DND-41 (cell line): ENCODE measurements at regions not wholly inside any gene's neighbourhood (a gene's known extent, or its start where the extent isn't known, plus 50 kb on each side); places are given as distances from the start of the nearest gene placed in this dataset.

Experiments used
- ATAC-seq: fragments of 200-7000 bp; cut with Tn5 transposase; 3 replicates; pipeline ENCODE4 v1.9.1; 2021; ENCODE audit warnings: low read depth; ENCODE audit not compliant: insufficient read depth
- DNase-seq: peaks from one replicate; pipeline ENCODE4 v3.0.0-alpha.2; 2020
- H2AFZ ChIP-seq: 2 replicates; pipeline ENCODE4 v1.6.0; 2012; ENCODE audit warnings: low read depth, low read length
- H3K27ac ChIP-seq: 2 replicates; pipeline ENCODE4 v1.5.1; 2012; ENCODE audit warnings: low read length, inconsistent platforms
- H3K27me3 ChIP-seq: fragments of 200-600 bp; sonication (generic); 2 replicates; pipeline ENCODE4 v1.6.0; 2012; ENCODE audit warnings: low read length, mild to moderate bottlenecking, inconsistent platforms; ENCODE audit not compliant: insufficient read depth, poor library complexity
- H3K36me3 ChIP-seq: 2 replicates; pipeline ENCODE4 v1.5.1; 2012; ENCODE audit warnings: low read length, inconsistent platforms; ENCODE audit not compliant: insufficient read depth
- H3K4me1 ChIP-seq: 2 replicates; pipeline ENCODE4 v1.5.1; 2012; ENCODE audit warnings: mild to moderate bottlenecking, low read length; ENCODE audit not compliant: insufficient read depth
- H3K4me2 ChIP-seq: 2 replicates; pipeline ENCODE4 v1.6.0; 2012; ENCODE audit warnings: mild to moderate bottlenecking, moderate library complexity, low read length, inconsistent platforms; ENCODE audit not compliant: insufficient read depth
- H3K4me3 ChIP-seq, 2 experiments: fragments of 200-600 bp in 1 of 2; shearing (Covaris generic) in 1 of 2; 2 replicates each; pipeline ENCODE4 v1.5.1; 2012 to 2016; ENCODE audit warnings: inconsistent platforms in 2 of 2, low read length in 2 of 2, mild to moderate bottlenecking in 2 of 2, low read depth in 1 of 2, moderate library complexity in 1 of 2
- H3K79me2 ChIP-seq: 2 replicates; pipeline ENCODE4 v1.6.0; 2012; ENCODE audit warnings: low read length, inconsistent platforms; ENCODE audit not compliant: insufficient read depth
- H3K9ac ChIP-seq: 2 replicates; pipeline ENCODE4 v1.6.0; 2012; ENCODE audit warnings: low read depth, mild to moderate bottlenecking, inconsistent platforms, low read length, moderate library complexity
- H3K9me3 ChIP-seq: 2 replicates; pipeline ENCODE4 v1.5.1; 2012; ENCODE audit warnings: low read length, moderate library complexity, mild to moderate bottlenecking, inconsistent platforms; ENCODE audit not compliant: insufficient read depth, severe bottlenecking
- H4K20me1 ChIP-seq: 2 replicates; pipeline ENCODE4 v1.6.0; 2012; ENCODE audit warnings: low read length; ENCODE audit not compliant: insufficient read depth
- EZH2 ChIP-seq: IDR thresholded peaks from 3 replicates; pipeline ENCODE4 v1.6.1; 2012; ENCODE audit warnings: borderline replicate concordance, low read depth, mild to moderate bottlenecking, moderate library complexity, low read length, inconsistent platforms; ENCODE audit not compliant: severe bottlenecking
- TF ChIP-seq, protein P1 (sequence below): IDR thresholded peaks from 2 replicates; pipeline ENCODE4 v1.5.1; 2012; ENCODE audit warnings: borderline replicate concordance, low read length, moderate library complexity, mild to moderate bottlenecking; ENCODE audit not compliant: poor library complexity, severe bottlenecking; ENCODE audit errors: extremely low read depth

DNA sequence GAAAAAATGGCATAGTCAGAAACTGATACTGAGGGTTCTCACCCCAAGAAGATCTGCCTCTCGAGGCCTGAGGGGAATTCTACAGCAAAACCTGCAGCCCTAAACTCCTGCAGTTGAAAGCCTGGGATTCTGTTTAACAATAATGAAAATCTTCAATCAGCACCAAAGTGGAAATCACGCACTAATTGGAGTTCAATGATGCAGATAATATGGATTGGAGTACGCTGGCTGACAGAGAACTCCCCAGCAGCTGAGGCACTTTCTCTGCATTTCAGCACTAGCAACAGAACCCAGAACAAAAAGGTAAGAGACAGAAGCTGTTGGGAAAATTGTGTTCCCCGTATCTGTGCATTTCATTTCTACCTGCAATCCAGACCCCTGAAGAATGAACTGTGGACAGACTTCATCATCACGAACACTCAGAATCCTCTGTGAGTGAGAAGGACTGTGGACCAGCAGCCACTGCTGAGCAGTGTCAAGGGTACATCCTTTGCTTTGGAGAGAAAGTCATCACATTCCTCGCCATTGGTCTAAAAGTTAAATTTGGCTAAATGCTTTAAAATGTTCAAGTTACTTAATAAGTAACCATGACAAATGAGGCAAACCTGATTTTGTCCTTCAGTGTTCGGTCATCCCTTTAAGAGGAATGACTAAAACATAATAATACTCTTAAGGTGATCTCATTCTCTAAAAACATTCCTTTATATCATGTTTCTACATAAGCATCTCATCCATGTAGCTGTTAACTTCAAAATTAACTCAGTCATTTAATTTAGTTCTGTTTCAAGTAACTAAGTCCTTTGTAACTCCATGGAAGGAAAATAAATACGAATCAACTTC is 126.1 kb downstream of the GAS1 start:
- Histone ChIP-seq H3K4me1 (no peaks in the 10 kb centered on the region), H3K79me2 (no peaks in the 10 kb centered on the region), H4K20me1 (no peaks in the 10 kb centered on the region), H3K9ac (no peak overlapping the region), H3K27ac (no peak overlapping the region), H3K27me3 (no peaks in the 10 kb centered on the region), H2AFZ (no peak overlapping the region), H3K4me2 (no peak overlapping the region), H3K4me3 (no peak overlapping the region), H3K36me3 (no peaks in the 10 kb centered on the region), H3K9me3 (peaks cover 15% of the 10 kb centered on the region)
- ATAC-seq = no peak
- DNase-seq = no peak
- TF ChIP-seq, protein P1, sequence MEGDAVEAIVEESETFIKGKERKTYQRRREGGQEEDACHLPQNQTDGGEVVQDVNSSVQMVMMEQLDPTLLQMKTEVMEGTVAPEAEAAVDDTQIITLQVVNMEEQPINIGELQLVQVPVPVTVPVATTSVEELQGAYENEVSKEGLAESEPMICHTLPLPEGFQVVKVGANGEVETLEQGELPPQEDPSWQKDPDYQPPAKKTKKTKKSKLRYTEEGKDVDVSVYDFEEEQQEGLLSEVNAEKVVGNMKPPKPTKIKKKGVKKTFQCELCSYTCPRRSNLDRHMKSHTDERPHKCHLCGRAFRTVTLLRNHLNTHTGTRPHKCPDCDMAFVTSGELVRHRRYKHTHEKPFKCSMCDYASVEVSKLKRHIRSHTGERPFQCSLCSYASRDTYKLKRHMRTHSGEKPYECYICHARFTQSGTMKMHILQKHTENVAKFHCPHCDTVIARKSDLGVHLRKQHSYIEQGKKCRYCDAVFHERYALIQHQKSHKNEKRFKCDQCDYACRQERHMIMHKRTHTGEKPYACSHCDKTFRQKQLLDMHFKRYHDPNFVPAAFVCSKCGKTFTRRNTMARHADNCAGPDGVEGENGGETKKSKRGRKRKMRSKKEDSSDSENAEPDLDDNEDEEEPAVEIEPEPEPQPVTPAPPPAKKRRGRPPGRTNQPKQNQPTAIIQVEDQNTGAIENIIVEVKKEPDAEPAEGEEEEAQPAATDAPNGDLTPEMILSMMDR = no peak
- no peak for TF ChIP-seq EZH2

GRCh38 chr9:86819552-86819951 is 127.8 kb downstream of the GAS1 start:
- H3K27ac ChIP-seq = no peak overlapping the region
- ATAC-seq = no peak
- TF ChIP-seq EZH2 = no peak
- TF ChIP-seq, protein P1 = no peak
- no peaks in the 10 kb centered on the region for H3K36me3 ChIP-seq
- no peak overlapping the region for H3K4me3 ChIP-seq
- H3K9me3 ChIP-seq = peaks cover 15% of the 10 kb centered on the region
- H4K20me1 ChIP-seq = no peaks in the 10 kb centered on the region
- H2AFZ ChIP-seq = no peak overlapping the region
- H3K79me2 ChIP-seq = no peaks in the 10 kb centered on the region
- no peaks in the 10 kb centered on the region for H3K4me1 ChIP-seq
- no peak overlapping the region for H3K9ac ChIP-seq
- H3K4me2 ChIP-seq = no peak overlapping the region
- DNase-seq = no peak
- no peaks in the 10 kb centered on the region for H3K27me3 ChIP-seq

DNA sequence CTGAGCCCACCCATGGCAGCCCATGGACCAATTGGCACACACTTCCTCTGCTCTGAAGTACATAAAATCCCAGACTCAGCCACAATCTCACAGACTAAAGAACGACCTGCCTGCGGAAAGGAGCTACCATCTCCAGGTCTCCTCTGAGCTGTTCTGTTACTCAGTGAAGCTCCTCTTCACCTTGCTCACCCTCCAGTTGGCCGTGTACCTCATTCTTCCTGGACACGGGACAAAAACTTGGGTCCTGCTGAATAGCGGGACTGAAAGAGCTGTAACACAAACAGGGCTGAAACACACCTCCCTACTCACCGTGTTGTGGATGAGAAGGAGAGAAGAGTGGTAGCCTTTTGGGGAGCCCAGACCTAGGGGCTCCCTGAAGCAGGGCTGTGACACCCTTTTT is 128.7 kb downstream of the GAS1 start:
- Histone ChIP-seq H2AFZ (no peak overlapping the region), H4K20me1 (no peaks in the 10 kb centered on the region), H3K9me3 (peaks cover 15% of the 10 kb centered on the region), H3K4me1 (no peaks in the 10 kb centered on the region), H3K79me2 (no peaks in the 10 kb centered on the region), H3K4me3 (no peak overlapping the region), H3K9ac (no peak overlapping the region), H3K4me2 (no peak overlapping the region), H3K36me3 (no peaks in the 10 kb centered on the region), H3K27me3 (no peaks in the 10 kb centered on the region), H3K27ac (no peak overlapping the region)
- DNase-seq (no peak), ATAC-seq (no peak)
- TF ChIP-seq, protein P1 = no peak
- no peak for TF ChIP-seq EZH2
